ENCODE measurements at regions not wholly inside any gene's neighbourhood (a gene's known extent, or its start where the extent isn't known, plus 50 kb on each side); places are given as distances from the start of the nearest gene placed in this dataset.

GRCh38 chr1:25131794-25132193 is 100.5 kb downstream of the SYF2 start:
- H3K27ac ChIP-seq: no peak overlapping the region
- no peak for TF ChIP-seq CTCF (IDR thresholded peaks at IDR 0.05)

GRCh38 chr1:25130895-25131294 is 101.4 kb downstream of the SYF2 start:
- TF ChIP-seq ZFX (IDR thresholded peaks at IDR 0.05; ENCODE audit: borderline replicate concordance): no peak
- TF ChIP-seq CTCF (IDR thresholded peaks at IDR 0.05): no peak
- H3K27ac ChIP-seq: no peak overlapping the region

GRCh38 chr1:25129380-25129779 is 102.9 kb downstream of the SYF2 start:
- no peak for TF ChIP-seq CTCF (IDR thresholded peaks at IDR 0.05)
- no peak overlapping the region for H3K27ac ChIP-seq

GRCh38 chr1:25128121-25128621 is 104.1 kb downstream of the SYF2 start:
- TF ChIP-seq ZFX (IDR thresholded peaks at IDR 0.05; ENCODE audit: borderline replicate concordance): no peak
- TF ChIP-seq CTCF (IDR thresholded peaks at IDR 0.05): no peak
- H3K27ac ChIP-seq: no peak overlapping the region

GRCh38 chr1:25126562-25126961 is 105.7 kb downstream of the SYF2 start:
- no peak overlapping the region for H3K27ac ChIP-seq
- TF ChIP-seq CTCF (IDR thresholded peaks at IDR 0.05): no peak
- TF ChIP-seq ZFX (IDR thresholded peaks at IDR 0.05; ENCODE audit: borderline replicate concordance): no peak

GRCh38 chr1:25123551-25123950 is 108.8 kb downstream of the SYF2 start:
- TF ChIP-seq CTCF (IDR thresholded peaks at IDR 0.05) (no peak), ZFX (IDR thresholded peaks at IDR 0.05; ENCODE audit: borderline replicate concordance) (no peak)
- no peak overlapping the region for H3K27ac ChIP-seq

GRCh38 chr1:25122747-25123146 is 109.6 kb downstream of the SYF2 start:
- no peak for TF ChIP-seq ZFX (IDR thresholded peaks at IDR 0.05; ENCODE audit: borderline replicate concordance)
- no peak for TF ChIP-seq CTCF (IDR thresholded peaks at IDR 0.05)
- H3K27ac ChIP-seq: no peak overlapping the region
